ENCODE measurements at regions not wholly inside any gene's neighbourhood (a gene's known extent, or its start where the extent isn't known, plus 50 kb on each side); places are given as distances from the start of the nearest gene placed in this dataset.

GRCh38 chr13:66154354-66154753 lies 1075.8 kb downstream of the PCDH9 start:
- CTCF ChIA-PET = no interaction called here
- H2AFZ ChIP-seq (ENCODE audit: low read depth, low read length, poor library complexity, severe bottlenecking) = no peak overlapping the region
- ATAC-seq (no peak), DNase-seq (ENCODE audit: low read depth, low spot score) (no peak)
- no peaks in the 10 kb centered on the region for H3K9me3 ChIP-seq (ENCODE audit: control insufficient read depth in 1 of 2, insufficient read depth in 1 of 2, low read depth in 1 of 2, low read length in 2 of 2)
- H3K4me2 ChIP-seq (ENCODE audit: low read length) = no peak overlapping the region
- TF ChIP-seq TCF7L2 (IDR thresholded peaks at IDR 0.05; ENCODE audit: borderline replicate concordance, extremely low read depth, insufficient read depth, insufficient read length) (no peak), ZNF274 (IDR thresholded peaks at IDR 0.05; ENCODE audit: low read depth, low read length) (no peak), RAD21 (IDR thresholded peaks at IDR 0.05; ENCODE audit: low read depth) (no peak), SP1 (IDR thresholded peaks at IDR 0.05; ENCODE audit: low read depth) (no peak), MAX (IDR thresholded peaks at IDR 0.05) (no peak), SRF (IDR thresholded peaks at IDR 0.05; ENCODE audit: low read depth) (no peak), POLR2A (IDR thresholded peaks at IDR 0.05; ENCODE audit: borderline replicate concordance, extremely low read depth, insufficient read depth, insufficient read length) (no peak), CEBPB (IDR thresholded peaks at IDR 0.05; ENCODE audit: low read depth) (no peak), EZH2phosphoT487 (IDR thresholded peaks at IDR 0.05; ENCODE audit: borderline replicate concordance) (no peak), REST (IDR thresholded peaks at IDR 0.05; ENCODE audit: low read depth) (no peak), JUND (IDR thresholded peaks at IDR 0.05) (no peak), ELF1 (IDR thresholded peaks at IDR 0.05; ENCODE audit: borderline replicate concordance, low read depth) (no peak), CBX3 (IDR thresholded peaks at IDR 0.05; ENCODE audit: low read depth) (no peak), CTCF (IDR thresholded peaks at IDR 0.05 in 2 of 3, conservative IDR thresholded peaks at IDR 0.05 in 1 of 3; ENCODE audit: borderline replicate concordance in 1 of 3, insufficient read depth in 1 of 3, low read depth in 2 of 3, low read length in 2 of 3) (no peak), SIN3A (IDR thresholded peaks at IDR 0.05; ENCODE audit: low read depth) (no peak)
- TF ChIP-seq, protein P1, sequence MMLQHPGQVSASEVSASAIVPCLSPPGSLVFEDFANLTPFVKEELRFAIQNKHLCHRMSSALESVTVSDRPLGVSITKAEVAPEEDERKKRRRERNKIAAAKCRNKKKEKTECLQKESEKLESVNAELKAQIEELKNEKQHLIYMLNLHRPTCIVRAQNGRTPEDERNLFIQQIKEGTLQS (IDR thresholded peaks at IDR 0.05) = no peak
- RAD21 ChIA-PET (ENCODE audit: low non-redundant PET in 1 of 2, low total read pairs in 2 of 2, uncharacterized antibody in 2 of 2, unreplicated experiment in 2 of 2) = no interaction called here
- no peak overlapping the region for H3K9ac ChIP-seq (ENCODE audit: low read length)
- no peaks in the 10 kb centered on the region for H3K36me3 ChIP-seq (ENCODE audit: control insufficient read depth in 1 of 2, insufficient read depth in 2 of 2, low read length in 2 of 2)
- no peaks in the 10 kb centered on the region for H4K20me1 ChIP-seq (ENCODE audit: insufficient read depth)
- no peaks in the 10 kb centered on the region for H3K79me2 ChIP-seq (ENCODE audit: insufficient read depth, low read length)
- H3K4me1 ChIP-seq (ENCODE audit: control insufficient read depth in 1 of 2, insufficient read depth in 2 of 2, low read length in 2 of 2) = no peaks in the 10 kb centered on the region
- H3K9me2 ChIP-seq (ENCODE audit: insufficient read depth) = no peaks in the 10 kb centered on the region
- H3K4me3 ChIP-seq (replicated peaks in 1 of 2; ENCODE audit: low read depth in 1 of 2, low read length in 2 of 2) = no peak overlapping the region
- POLR2A ChIA-PET = no interaction called here
- intact Hi-C loops (cut with micrococcal nuclease) = no loop called here
- no peaks in the 10 kb centered on the region for H3K27me3 ChIP-seq (ENCODE audit: insufficient read depth, low read length)
- BruUV-seq (replicated peaks) = no TSS peak
- no peak overlapping the region for H3K27ac ChIP-seq (ENCODE audit: low read depth, low read length)

All from HCT116 (cell line).